ENCODE measurements at regions not wholly inside any gene's neighbourhood (a gene's known extent, or its start where the extent isn't known, plus 50 kb on each side); places are given as distances from the start of the nearest gene placed in this dataset.

DNA sequence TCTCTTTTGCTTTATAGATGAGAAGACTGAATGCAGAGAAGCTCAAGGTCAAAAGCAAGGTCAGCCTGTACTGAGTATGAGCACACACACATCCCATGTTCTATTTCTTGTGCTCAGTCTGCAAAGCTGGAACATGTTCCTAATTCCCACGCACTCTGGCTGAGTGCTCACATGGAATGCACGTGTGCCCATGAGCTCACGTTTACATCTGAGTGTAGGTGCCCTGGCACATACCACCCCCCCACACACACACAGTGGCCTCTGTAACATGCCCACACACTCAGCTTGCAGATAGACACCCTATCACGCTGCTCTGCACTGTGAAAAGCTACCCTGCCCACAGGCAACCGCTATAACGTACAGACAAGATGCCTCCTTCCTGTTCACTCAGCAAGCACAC is 700.1 kb downstream of the MED13L start:
- no peak for TF ChIP-seq POLR2AphosphoS5 (IDR thresholded peaks at IDR 0.05)
- TF ChIP-seq, protein P1, sequence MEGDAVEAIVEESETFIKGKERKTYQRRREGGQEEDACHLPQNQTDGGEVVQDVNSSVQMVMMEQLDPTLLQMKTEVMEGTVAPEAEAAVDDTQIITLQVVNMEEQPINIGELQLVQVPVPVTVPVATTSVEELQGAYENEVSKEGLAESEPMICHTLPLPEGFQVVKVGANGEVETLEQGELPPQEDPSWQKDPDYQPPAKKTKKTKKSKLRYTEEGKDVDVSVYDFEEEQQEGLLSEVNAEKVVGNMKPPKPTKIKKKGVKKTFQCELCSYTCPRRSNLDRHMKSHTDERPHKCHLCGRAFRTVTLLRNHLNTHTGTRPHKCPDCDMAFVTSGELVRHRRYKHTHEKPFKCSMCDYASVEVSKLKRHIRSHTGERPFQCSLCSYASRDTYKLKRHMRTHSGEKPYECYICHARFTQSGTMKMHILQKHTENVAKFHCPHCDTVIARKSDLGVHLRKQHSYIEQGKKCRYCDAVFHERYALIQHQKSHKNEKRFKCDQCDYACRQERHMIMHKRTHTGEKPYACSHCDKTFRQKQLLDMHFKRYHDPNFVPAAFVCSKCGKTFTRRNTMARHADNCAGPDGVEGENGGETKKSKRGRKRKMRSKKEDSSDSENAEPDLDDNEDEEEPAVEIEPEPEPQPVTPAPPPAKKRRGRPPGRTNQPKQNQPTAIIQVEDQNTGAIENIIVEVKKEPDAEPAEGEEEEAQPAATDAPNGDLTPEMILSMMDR (IDR thresholded peaks at IDR 0.05): no peak
- TF ChIP-seq POLR2A (IDR thresholded peaks at IDR 0.05): no peak
- no peak for TF ChIP-seq EP300 (IDR thresholded peaks at IDR 0.05)

All from upper lobe of left lung (tissue), 4 donors.